ENCODE measurements at regions not wholly inside any gene's neighbourhood (a gene's known extent, or its start where the extent isn't known, plus 50 kb on each side); places are given as distances from the start of the nearest gene placed in this dataset.

DNA sequence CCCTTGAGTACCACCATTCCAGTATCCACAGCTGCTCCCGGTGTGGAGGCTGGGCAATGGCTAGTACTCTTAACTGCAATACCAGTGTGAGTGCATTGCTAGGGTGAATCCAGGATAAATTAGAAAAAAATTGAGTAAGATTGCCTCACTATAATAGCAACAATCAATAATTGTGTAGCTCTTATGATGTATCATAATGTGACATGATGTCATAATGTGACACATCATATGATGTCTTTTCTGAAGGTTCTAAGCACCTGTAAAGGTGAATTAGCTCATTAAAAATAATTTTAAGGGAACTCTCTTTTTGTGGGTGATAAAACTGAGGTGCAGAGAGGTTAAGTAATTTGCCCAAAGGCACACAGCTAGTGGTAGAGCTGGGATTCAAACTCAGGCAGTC, 424.4 kb downstream of the HLX start:
- DNase-seq (ENCODE audit: low read depth in 3 of 3) = no peak

DNA sequence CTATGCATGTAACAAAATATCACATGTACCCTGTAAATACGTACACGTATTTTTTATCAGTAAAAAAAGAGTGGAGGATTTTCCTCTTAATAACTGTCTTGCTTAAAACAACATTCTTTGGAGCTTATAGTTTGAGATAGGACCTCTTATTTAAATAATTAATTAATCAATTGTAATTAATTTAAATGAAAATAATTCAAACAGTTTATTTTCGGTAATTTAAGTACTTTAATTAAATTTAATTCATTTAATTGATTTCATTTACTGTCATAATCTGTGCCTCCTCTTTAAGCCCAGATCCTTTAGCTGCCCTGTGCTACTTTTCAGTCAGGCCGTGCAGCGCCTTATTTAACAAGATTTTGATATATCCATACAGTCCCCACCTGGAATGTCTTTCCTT, 427.0 kb downstream of the HLX start:
- no peak for DNase-seq (ENCODE audit: low read depth in 3 of 3)

DNA sequence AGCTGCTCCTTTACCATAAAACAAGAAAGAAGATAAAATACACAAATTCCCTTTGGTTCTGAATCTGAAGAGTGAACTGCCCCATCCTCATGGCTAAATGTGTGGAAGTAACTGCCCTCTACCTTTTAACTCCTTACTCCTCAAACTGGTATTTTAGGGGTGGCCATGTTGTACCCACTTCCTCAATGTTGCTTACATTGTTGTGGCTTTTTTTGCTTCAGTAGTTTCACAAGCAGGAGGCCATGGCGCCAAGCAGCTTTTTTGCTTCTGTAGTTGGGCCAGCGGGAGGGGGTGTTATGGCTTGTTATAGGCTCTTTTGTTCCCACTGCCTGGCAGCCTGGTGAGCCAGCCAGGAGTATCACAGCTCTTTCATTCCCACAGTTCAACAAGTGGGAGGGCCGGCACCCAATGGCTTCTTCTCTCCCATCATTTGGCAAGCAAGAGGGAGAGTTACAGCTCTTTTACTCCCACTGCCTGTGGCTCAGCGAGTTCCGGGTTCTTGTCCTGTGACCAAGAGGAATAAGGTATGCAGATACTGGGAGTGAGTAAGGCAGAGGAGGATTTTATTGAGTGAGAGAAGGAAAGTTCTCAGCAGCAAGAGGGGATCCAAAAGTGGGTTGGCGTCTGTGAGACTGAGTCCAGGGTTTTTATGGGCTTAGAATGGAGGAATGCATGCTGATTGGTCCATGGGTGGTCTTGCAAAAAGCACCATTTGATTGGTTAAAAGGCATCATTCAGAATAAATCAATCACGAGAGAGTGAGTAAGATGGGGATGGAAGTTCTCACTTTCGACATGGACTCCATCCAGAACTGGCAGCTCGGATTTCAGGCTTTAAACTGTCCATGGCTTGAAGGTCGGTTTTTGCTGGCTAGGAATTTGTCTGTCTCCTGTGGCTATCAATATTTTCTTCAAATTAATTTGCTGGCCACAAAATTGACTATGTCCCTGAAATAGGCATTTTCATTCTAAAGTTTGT, 429.6 kb downstream of the HLX start:
- no peak for DNase-seq (ENCODE audit: low read depth in 3 of 3)

DNA sequence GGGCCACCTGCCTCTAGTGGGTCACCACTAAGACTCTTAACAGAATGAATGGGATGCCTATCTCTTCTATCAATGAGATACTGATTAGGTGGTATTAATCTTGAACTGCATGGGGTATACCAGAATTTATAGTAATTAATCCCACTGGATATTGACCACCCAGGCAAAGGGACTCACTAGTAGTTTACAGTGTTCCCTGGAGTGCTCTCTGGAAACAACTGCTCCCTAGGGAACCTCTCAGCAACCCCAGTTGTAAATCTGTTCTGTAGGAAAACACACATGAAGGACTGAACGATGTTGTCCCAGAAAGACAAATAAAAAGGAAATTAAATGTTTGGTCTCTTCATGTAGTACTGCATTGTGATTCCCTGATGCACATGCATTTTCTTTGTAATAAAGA, 430.5 kb downstream of the HLX start:
- DNase-seq (ENCODE audit: low read depth in 3 of 3) = no peak

DNA sequence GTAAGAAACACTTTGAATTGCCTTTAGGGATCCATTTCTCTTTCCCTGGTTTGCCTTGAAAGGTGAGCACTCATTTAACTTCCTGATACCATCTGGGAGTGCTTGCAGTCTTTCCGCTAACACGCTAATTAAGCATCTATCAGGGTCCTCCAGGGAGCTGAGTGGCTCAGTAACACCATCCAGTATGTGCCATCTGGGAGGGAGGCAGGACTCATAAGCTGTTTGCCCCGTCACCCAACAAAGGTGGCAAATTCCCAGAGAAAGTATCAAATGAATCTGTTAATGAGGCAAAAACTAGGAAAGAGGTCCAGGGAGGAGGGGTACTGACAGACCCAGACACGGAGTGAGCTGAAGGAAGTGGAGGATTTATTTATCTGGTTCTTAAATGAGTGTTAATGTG, 430.9 kb downstream of the HLX start:
- DNase-seq (ENCODE audit: low read depth in 3 of 3) = no peak

DNA sequence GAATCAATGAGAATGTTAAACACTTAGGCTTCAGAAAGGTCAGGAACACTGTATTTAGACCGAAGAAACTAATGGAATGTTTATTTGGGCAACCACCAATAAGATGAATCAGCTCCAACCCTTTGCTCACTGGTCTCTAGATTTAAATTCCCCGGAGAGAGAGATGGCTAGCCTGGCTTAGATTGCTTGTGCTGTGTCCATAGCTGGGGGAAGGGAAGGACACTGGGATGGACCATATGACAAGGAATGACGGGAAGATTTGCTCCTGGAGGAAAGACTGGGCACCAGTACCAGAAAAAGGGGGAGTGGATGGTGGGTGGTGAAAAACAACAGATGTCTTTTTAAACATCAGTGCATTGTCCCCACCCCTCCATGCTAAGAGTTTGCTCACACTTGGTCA, 426.6 kb downstream of the DUSP10 start:
- no peak for DNase-seq (ENCODE audit: low read depth in 3 of 3)

DNA sequence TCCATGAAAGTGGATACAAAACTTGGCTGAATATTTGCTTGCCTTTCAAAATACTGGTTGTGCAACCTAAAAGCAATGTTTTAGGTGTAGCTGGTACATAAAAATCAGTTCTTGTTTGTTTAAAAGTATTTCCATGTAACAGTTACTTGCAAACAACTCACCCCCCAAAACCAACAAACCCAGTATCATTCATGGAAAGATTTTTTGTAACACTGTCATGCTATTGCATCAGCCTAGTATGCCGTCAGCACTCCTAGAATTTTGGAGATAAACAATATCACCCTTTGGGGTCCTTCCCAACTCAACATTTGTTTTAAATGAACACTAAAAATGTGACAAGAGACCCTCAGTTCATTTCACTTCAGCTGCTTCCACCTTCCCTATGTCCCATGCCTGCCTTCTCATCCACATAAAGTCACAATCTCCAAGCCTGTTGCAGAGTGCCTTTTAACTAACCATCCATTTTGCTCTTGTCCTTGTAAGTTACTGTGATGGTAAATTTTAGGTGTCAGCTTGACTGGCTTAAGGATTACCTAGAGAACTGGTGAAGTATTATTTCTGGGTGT, 425.3 kb downstream of the DUSP10 start:
- DNase-seq (ENCODE audit: low read depth in 3 of 3) = no peak

DNA sequence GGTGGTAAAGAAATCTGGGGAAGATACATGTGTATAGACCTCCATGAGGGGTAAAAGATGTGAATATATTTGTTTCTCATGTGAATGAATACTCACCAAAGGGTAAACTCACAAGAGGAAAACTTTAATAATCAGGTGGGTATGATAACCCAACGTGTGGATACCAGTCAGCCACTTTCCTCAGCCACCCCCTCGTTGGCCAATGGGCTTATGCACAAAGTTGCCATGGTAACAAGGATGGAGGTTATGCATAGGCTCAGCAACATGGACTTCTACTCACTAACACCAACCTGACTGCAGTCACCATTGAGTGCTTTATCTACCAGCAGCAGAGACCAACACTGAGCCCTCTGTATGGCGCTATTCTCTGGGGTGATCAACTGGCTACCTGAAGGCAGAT, 424.4 kb downstream of the DUSP10 start:
- DNase-seq (ENCODE audit: low read depth in 3 of 3) = no peak

DNA sequence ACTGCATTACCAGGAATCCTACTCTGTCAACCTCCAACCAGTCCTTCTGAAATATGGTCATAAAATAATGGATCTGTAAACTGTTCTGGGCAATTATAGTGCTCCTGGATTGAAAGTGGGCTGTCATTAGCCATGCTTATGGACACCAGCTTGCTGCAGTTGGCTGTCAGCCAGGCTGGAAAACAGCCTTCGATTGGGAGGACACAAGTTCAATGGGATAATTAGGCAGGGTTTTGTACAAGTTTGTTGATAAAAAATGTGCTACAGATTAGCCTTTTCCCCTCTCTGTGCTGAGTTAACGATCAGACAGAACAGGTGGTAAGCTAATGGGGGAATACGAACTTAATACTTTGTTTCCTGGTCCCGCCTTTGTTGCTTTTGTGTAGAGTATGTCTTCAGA, 413.9 kb downstream of the DUSP10 start:
- DNase-seq (ENCODE audit: low read depth in 3 of 3) = no peak

DNA sequence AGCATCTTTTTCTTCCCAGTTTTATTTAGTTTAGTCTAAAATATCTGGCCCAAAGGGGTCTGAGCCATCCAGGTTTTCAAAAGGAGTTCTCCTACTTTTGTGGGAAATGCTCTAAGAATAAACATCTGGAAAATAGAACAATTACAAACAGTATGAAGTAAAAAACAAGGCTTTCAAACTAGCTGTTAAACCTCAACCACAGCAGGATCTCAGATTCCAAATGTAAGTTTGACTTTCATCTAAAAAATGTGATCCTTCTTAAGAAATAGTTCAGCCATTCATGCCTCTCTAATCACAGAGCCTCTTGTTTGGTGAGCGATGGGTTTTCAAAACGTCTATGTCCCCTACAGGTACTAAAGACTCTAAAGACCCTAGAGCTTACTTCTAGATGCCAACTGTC, 413.5 kb downstream of the DUSP10 start:
- DNase-seq (ENCODE audit: low read depth in 3 of 3) = no peak

DNA sequence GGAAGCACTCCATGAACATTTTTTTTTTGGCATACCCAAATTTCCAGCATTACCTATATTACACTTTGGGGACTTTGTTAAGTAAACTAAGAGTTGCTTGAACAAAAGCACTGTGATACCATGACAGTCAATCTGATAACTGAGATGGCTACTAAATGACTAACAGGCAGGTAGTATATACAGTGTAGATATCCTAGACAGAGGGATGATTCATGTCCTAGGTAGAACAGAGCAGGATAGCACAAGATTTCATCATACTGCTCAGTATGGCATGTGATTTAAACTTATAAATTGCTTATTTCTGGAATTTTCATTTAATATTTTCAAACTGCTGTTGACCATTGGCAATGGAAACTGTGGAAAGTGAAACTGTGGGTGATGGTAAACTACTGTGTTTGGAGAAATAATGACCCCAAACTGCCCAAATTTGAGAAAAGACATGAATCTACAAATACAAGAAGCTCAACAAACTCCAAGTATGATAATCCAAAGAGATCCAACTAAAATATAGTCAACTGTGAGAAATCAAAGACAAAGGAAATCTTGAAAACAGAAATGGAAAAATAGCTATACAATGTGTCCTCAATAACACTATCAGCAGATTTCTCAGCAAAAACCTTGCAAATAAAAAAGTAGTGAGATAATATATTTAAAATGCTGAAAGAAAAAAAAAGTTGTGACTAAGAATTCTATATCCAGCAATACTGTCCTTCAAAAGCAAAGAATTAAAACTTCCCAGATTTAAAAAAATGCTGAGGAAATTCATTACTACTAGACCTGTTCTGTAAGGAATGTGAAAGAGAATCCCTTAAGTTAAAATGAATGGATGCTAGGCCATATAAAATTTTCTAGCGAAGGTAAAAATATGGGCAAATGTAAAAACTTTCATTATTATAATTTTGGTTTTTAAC, 410.4 kb downstream of the DUSP10 start:
- no peak for DNase-seq (ENCODE audit: low read depth in 3 of 3)

DNA sequence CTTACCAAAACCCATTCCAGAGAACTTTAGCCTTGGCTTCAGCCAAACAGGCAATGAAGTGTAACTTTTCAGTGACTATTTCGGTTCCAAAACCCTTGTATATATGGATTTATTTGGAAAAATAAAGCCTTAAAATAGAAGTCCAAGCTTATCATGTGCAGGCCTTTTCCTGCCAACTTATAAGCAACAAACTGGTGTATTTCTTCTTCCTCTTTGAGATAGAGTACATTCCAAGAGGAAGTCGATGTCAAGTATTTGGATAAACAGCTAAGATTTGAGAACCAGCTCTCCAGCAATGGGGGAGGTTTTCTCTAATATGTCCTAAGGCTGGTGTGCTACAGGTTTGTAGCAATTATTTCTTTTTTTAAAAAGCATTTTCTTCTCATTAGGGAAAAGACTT, 407.8 kb downstream of the DUSP10 start:
- no peak for DNase-seq (ENCODE audit: low read depth in 3 of 3)

DNA sequence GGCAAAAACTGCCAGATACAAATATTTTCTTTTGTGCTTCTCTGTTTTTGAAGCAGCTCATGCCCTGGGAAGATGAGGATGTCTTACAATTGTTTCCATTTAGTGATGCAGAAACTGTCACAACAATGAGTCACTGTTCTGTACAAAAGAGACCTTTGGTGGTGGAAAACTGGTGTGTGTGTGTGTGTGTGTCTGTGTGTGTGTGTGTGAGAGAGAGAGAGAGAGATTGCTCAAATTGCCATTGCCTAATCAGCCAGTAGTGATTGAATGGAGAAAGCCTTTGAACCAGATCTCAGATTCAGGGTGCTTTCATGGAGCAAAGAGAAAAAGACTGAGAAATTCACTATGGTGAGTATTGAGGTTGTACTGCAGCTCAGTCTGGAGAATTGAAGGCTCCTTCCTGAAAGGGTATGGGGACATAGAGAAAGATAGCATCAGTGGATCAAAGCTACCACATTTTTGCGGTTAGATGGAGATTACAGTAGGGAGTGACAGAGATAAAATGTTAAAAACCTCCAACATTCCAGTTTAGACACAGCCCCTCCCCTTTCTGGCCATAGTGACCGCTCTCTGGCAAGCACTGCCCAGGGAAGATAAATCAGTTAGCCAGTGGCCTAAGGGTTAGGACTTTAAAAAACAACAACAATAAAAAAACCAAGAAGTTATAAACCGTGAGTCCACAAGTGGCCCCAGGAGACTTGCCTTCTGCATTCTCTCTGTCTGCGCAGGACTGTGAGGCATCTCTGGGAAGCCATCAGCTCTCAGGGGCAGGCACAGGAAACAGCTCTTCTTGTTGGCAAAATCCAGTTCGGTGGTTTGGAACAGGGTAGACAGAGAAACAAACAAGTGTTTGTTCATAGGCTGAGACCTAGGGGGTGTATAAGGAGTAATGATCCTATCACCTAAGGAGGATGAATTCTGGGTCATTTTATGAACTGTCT, 406.5 kb downstream of the DUSP10 start:
- no peak for DNase-seq (ENCODE audit: low read depth in 3 of 3)

DNA sequence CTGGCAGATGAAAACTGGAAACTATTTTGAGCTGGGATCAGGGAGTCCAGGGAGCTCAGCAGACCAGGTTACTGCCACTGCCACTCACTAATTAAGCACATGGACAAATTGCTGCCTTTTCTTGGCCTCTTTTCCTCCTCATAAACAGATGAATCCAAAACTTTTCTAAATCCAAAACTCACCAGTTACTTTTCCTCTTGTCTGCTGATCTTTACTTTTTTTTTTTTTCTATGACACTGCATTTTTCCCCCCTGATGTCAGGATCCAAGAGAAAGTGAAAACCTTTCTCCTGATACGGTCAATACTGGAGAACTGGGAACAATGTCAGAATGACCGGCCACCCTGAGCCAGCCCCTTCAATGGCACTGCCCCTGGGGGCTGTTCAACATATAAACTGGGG, 405.8 kb downstream of the DUSP10 start:
- DNase-seq (ENCODE audit: low read depth in 3 of 3) = no peak

DNA sequence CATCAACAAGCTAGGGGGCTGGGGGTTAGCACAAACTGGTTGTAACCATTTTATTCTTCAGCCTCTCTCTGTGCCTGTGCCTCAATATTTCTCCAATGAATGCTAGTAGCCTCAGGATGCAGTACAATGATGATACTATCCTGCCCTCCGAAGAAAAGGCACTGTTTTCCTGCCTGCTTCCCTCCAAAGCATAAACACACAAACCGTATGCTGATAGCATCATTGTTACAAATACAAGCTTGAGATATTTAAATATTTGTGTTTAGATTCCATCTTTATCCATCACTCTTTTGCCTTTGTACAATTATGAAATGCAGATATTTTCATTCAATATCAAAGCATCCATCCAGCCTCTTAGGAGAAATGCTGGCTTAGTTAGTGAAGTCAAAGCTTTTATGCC, 404.8 kb downstream of the DUSP10 start:
- no peak for DNase-seq (ENCODE audit: low read depth in 3 of 3)

DNA sequence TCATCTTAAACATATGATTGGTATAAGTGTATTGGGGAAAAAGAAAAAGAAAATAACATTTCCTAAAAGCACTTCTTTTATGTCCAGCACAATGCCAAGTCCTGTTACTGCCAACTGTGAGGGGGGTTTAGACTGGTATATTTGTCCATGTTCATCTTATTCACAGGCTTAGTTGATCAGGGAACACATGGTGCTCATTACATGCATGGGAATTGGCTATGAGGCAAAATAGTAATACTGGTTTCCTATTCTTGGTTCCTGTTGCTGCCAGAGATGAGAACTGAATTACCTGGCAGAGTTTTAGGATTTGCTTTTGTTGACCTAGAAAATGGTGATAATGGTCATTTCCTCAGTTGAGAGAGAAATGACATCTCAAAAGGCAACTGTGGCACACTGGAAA, 398.8 kb downstream of the DUSP10 start:
- no peak for DNase-seq (ENCODE audit: low read depth in 3 of 3)

DNA sequence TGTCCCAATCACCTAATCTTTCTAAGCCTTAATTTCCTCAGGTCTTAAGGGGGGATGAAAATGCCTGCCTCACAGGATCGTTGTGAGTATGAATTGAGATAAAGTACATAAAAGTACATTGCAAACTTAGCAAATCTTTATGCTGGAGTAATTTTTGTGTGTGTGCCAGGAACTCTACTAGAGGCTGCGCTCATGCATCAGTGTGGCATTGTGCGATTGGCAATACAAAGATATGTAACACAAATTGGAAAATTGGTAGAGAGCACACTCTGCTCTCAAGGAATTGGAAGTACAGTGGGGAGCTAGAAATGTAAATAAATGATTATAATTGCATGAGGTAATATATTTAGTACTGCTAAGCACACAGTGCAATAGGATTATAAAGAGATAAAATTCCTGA, 398.3 kb downstream of the DUSP10 start:
- no peak for DNase-seq (ENCODE audit: low read depth in 3 of 3)

DNA sequence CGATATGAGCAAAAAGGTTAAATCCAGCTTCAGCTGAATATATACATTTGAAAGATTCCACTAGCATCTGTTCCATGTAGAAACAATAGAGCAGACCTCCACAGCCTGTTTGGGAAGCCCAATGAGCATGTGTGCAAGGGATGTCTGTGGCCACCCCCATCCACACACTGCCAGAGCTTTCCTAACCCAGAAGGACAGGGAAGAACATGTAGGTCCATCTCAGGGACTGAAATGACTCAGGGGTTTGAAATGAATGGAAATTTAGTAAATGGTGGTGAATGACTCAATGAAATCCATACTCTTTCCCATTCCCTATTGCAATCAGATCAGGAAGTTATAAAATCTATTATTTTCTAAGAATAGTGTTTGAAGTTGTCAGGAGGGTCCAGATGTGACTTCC, 397.2 kb downstream of the DUSP10 start:
- DNase-seq (ENCODE audit: low read depth in 3 of 3) = no peak

DNA sequence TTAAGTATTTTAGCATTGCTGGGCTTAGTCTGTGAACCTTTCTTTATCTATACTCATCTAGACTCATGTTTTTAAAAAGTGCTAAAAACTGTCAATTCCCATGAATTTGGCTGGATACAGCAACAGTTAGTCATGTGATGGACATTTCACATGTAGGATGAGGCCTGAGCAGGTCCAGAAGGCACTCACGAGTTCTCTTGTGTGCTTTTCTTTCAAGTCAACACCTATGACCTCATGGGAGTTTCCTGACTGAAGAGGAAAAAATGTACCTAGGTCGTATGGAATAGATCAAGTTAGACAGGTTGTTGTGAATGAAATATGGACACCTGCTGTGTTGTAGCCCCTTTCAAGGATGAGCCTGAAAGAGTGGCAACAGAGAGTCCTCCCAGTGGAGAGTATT, 394.2 kb downstream of the DUSP10 start:
- DNase-seq (ENCODE audit: low read depth in 3 of 3) = no peak

DNA sequence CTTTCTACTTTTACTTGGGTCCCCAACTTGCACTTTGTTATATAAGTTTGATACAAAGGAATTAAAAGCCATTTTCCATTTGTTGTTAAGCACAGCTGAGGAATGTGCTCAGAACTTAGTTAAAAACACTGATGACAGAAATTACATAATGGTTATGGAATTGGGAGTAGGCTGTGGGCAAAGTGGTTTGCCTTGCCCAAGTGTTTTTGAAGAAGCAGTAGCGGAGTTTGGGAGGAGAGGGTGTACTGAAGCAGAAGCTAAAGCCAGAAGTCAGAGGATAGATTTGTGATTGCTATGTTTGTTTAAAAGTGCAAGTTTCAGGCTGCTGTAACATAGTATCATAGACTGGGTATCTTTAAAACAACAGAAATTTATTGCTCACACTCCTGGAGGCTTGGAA, 391.8 kb downstream of the DUSP10 start:
- no peak for DNase-seq (ENCODE audit: low read depth in 3 of 3)

DNA sequence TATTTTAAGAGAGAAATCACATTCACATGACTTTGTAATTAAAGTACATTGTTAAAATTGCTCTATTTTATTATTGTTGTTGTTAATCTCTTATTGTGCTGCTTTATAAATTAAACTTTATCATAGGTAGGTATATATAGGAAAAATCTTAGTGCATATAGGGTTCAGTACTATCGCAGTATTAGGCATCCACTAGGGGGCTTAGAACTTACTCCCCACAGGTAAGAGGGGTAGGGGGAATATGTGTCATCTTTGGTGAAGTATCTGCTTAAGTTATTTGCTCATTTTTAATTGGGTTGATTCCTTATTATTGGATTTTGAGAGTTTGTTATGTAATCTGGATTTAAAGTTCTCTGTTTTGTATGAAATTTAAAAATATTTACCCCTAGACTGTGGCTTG, 385.2 kb downstream of the DUSP10 start:
- no peak for DNase-seq (ENCODE audit: low read depth in 3 of 3)
